Stimulated activated naive B cell treated with anti-CD40 and anti-IgM and Interleukin-4, amounts not matched to agents 10 μg/mL and 1 μg/mL and 100 μg/mL, for 72 hours (primary cell): ENCODE measurements at regions not wholly inside any gene's neighbourhood (a gene's known extent, or its start where the extent isn't known, plus 50 kb on each side); places are given as distances from the start of the nearest gene placed in this dataset.

Experiments used
- ATAC-seq, 2 donors: fragments of 150-1000 bp; cut with Tn5 transposase; replicated peaks; 2 replicates each; pipeline ENCODE4 v1.10.0; 2021; ENCODE audit warnings: moderate library complexity in 1 of 2
- DNase-seq: peaks from one replicate; pipeline ENCODE4 v3.0.0; 2021
- H3K27ac Mint-ChIP-seq: one replicate; pipeline ENCODE4 v1.8.0; 2022; ENCODE audit warnings: mild to moderate bottlenecking, mixed read lengths
- H3K27me3 Mint-ChIP-seq, 2 donors: one replicate each; pipeline ENCODE4 v1.8.0; 2022; ENCODE audit warnings: mixed read lengths in 2 of 2
- H3K36me3 Mint-ChIP-seq, 2 donors: one replicate each; pipeline ENCODE4 v1.8.0; 2022; ENCODE audit warnings: mixed read lengths in 2 of 2, mild to moderate bottlenecking in 1 of 2
- H3K4me1 Mint-ChIP-seq, 2 donors: one replicate each; pipeline ENCODE4 v1.8.0; 2022; ENCODE audit warnings: mixed read lengths in 2 of 2, mild to moderate bottlenecking in 1 of 2
- H3K4me3 Mint-ChIP-seq, 2 donors: one replicate each; pipeline ENCODE4 v1.8.0; 2022; ENCODE audit warnings: mild to moderate bottlenecking in 2 of 2, mixed read lengths in 2 of 2, moderate library complexity in 1 of 2
- H3K9me3 Mint-ChIP-seq, 2 donors: one replicate each; pipeline ENCODE4 v1.8.0; 2022; ENCODE audit warnings: mixed read lengths in 2 of 2, mild to moderate bottlenecking in 1 of 2

GRCh38 chr13:69213396-69213795, 894.2 kb upstream of the ATXN8OS start:
- ATAC-seq (no peak), DNase-seq (no peak)
- Mint-ChIP-seq H3K9me3 (peaks cover 0 to 6% of the 10 kb centered on the region in 2 donors), H3K4me1 (no peaks in the 10 kb centered on the region), H3K27ac (no peak overlapping the region), H3K36me3 (no peaks in the 10 kb centered on the region), H3K4me3 (no peak overlapping the region), H3K27me3 (no peaks in the 10 kb centered on the region)

GRCh38 chr13:69204620-69205019, 903.0 kb upstream of the ATXN8OS start:
- Mint-ChIP-seq H3K27me3 (no peaks in the 10 kb centered on the region), H3K4me1 (no peaks in the 10 kb centered on the region), H3K4me3 (no peak overlapping the region), H3K36me3 (no peaks in the 10 kb centered on the region), H3K27ac (no peak overlapping the region), H3K9me3 (peaks cover 7 to 9% of the 10 kb centered on the region in 2 donors)
- ATAC-seq (no peak), DNase-seq (no peak)

- no peak for DNase-seq
- Mint-ChIP-seq H3K4me1 (no peaks in the 10 kb centered on the region), H3K36me3 (no peaks in the 10 kb centered on the region), H3K9me3 (peaks cover 7 to 9% of the 10 kb centered on the region in 2 donors), H3K27ac (no peak overlapping the region), H3K27me3 (no peaks in the 10 kb centered on the region), H3K4me3 (no peak overlapping the region)
- no peak for ATAC-seq
Measured at GRCh38 chr13:69202996-69203395, 904.6 kb upstream of the ATXN8OS start.

GRCh38 chr13:69199664-69200063, 908.0 kb upstream of the ATXN8OS start:
- H3K9me3 Mint-ChIP-seq, result peaks cover 0 to 1% of the 10 kb centered on the region in 2 donors
- no peak overlapping the region for H3K27ac Mint-ChIP-seq
- H3K4me3 Mint-ChIP-seq, result no peak overlapping the region
- no peaks in the 10 kb centered on the region for H3K27me3 Mint-ChIP-seq
- DNase-seq, result no peak
- no peaks in the 10 kb centered on the region for H3K36me3 Mint-ChIP-seq
- no peak for ATAC-seq
- H3K4me1 Mint-ChIP-seq, result no peaks in the 10 kb centered on the region

- no peak for ATAC-seq
- H3K4me3 Mint-ChIP-seq, result no peak overlapping the region
- H3K27ac Mint-ChIP-seq, result no peak overlapping the region
- H3K36me3 Mint-ChIP-seq, result no peaks in the 10 kb centered on the region
- peaks cover 0 to 1% of the 10 kb centered on the region in 2 donors for H3K9me3 Mint-ChIP-seq
- H3K27me3 Mint-ChIP-seq, result no peaks in the 10 kb centered on the region
- no peaks in the 10 kb centered on the region for H3K4me1 Mint-ChIP-seq
- no peak for DNase-seq
Measured at GRCh38 chr13:69198706-69199105, 908.9 kb upstream of the ATXN8OS start.

- Mint-ChIP-seq H3K4me1 (no peaks in the 10 kb centered on the region), H3K27ac (no peak overlapping the region), H3K4me3 (no peak overlapping the region)
Measured at GRCh38 chr13:69194130-69194529, 913.5 kb upstream of the ATXN8OS start.

GRCh38 chr13:69180034-69180433, 927.6 kb upstream of the ATXN8OS start:
- Mint-ChIP-seq H3K36me3 (no peaks in the 10 kb centered on the region), H3K4me1 (no peaks in the 10 kb centered on the region), H3K9me3 (peaks cover 0 to 7% of the 10 kb centered on the region in 2 donors), H3K27me3 (no peaks in the 10 kb centered on the region), H3K4me3 (no peak overlapping the region), H3K27ac (no peak overlapping the region)
- ATAC-seq (no peak), DNase-seq (no peak)

More at GRCh38 chr13:69194130-69194529, 913.5 kb upstream of the ATXN8OS start:
- Mint-ChIP-seq H3K36me3 (no peaks in the 10 kb centered on the region), H3K27me3 (no peaks in the 10 kb centered on the region), H3K9me3 (peaks cover 0 to 1% of the 10 kb centered on the region in 2 donors)
- DNase-seq, result no peak
- ATAC-seq, result no peak

GRCh38 chr13:69178000-69178399, 929.6 kb upstream of the ATXN8OS start:
- ATAC-seq, result no peak
- no peaks in the 10 kb centered on the region for H3K36me3 Mint-ChIP-seq
- no peak for DNase-seq
- H3K4me1 Mint-ChIP-seq, result no peaks in the 10 kb centered on the region
- no peaks in the 10 kb centered on the region for H3K27me3 Mint-ChIP-seq
- no peak overlapping the region for H3K27ac Mint-ChIP-seq
- no peaks in the 10 kb centered on the region for H3K9me3 Mint-ChIP-seq
- no peak overlapping the region for H3K4me3 Mint-ChIP-seq

- no peaks in the 10 kb centered on the region for H3K4me1 Mint-ChIP-seq
Measured at GRCh38 chr13:69168436-69168835, 939.2 kb upstream of the ATXN8OS start.

GRCh38 chr13:69155136-69155535, 952.5 kb upstream of the ATXN8OS start:
- DNase-seq (no peak), ATAC-seq (no peak)
- H3K36me3 Mint-ChIP-seq, result no peaks in the 10 kb centered on the region
- H3K27ac Mint-ChIP-seq, result no peak overlapping the region
- no peaks in the 10 kb centered on the region for H3K27me3 Mint-ChIP-seq
- H3K4me1 Mint-ChIP-seq, result no peaks in the 10 kb centered on the region
- H3K4me3 Mint-ChIP-seq, result no peak overlapping the region
- peaks cover 2 to 3% of the 10 kb centered on the region in 2 donors for H3K9me3 Mint-ChIP-seq

More at GRCh38 chr13:69168436-69168835, 939.2 kb upstream of the ATXN8OS start:
- no peaks in the 10 kb centered on the region for H3K36me3 Mint-ChIP-seq
- DNase-seq, result no peak
- no peak overlapping the region for H3K27ac Mint-ChIP-seq
- no peak for ATAC-seq
- no peaks in the 10 kb centered on the region for H3K27me3 Mint-ChIP-seq
- peaks cover 0 to 1% of the 10 kb centered on the region in 2 donors for H3K9me3 Mint-ChIP-seq
- no peak overlapping the region for H3K4me3 Mint-ChIP-seq

GRCh38 chr13:69142101-69142500, 965.5 kb upstream of the ATXN8OS start:
- no peaks in the 10 kb centered on the region for H3K4me1 Mint-ChIP-seq
- H3K4me3 Mint-ChIP-seq, result no peak overlapping the region
- H3K27me3 Mint-ChIP-seq, result no peaks in the 10 kb centered on the region
- H3K9me3 Mint-ChIP-seq, result peaks cover 0 to 4% of the 10 kb centered on the region in 2 donors
- DNase-seq (no peak), ATAC-seq (no peak)
- H3K36me3 Mint-ChIP-seq, result no peaks in the 10 kb centered on the region
- no peak overlapping the region for H3K27ac Mint-ChIP-seq

GRCh38 chr13:69124996-69125395, 982.6 kb upstream of the ATXN8OS start:
- Mint-ChIP-seq H3K4me3 (no peak overlapping the region), H3K4me1 (no peaks in the 10 kb centered on the region), H3K27me3 (no peaks in the 10 kb centered on the region), H3K27ac (no peak overlapping the region), H3K36me3 (no peaks in the 10 kb centered on the region), H3K9me3 (peaks cover 8 to 14% of the 10 kb centered on the region in 2 donors)
- ATAC-seq, result no peak
- DNase-seq, result no peak

- Mint-ChIP-seq H3K9me3 (peaks cover 8 to 12% of the 10 kb centered on the region in 2 donors), H3K27ac (no peak overlapping the region), H3K4me1 (no peaks in the 10 kb centered on the region), H3K4me3 (no peak overlapping the region), H3K36me3 (no peaks in the 10 kb centered on the region), H3K27me3 (no peaks in the 10 kb centered on the region)
- ATAC-seq, result no peak
- no peak for DNase-seq
Measured at GRCh38 chr13:69109891-69110525, 997.6 kb upstream of the ATXN8OS start.

- no peak for ATAC-seq
- Mint-ChIP-seq H3K27ac (no peak overlapping the region), H3K9me3 (peaks cover 6 to 12% of the 10 kb centered on the region in 2 donors), H3K36me3 (no peaks in the 10 kb centered on the region), H3K4me1 (no peaks in the 10 kb centered on the region), H3K27me3 (no peaks in the 10 kb centered on the region), H3K4me3 (no peak overlapping the region)
- no peak for DNase-seq
Measured at GRCh38 chr13:69108486-69108885, 999.1 kb upstream of the ATXN8OS start.

GRCh38 chr13:69107436-69107835, 1000.2 kb upstream of the ATXN8OS start:
- Mint-ChIP-seq H3K27me3 (no peaks in the 10 kb centered on the region), H3K4me3 (no peak overlapping the region), H3K36me3 (no peaks in the 10 kb centered on the region), H3K27ac (no peak overlapping the region), H3K4me1 (no peaks in the 10 kb centered on the region), H3K9me3 (peaks cover 6 to 12% of the 10 kb centered on the region in 2 donors)
- ATAC-seq, result no peak
- DNase-seq, result no peak
